H9 (cell line): ENCODE measurements at regions not wholly inside any gene's neighbourhood (a gene's known extent, or its start where the extent isn't known, plus 50 kb on each side); places are given as distances from the start of the nearest gene placed in this dataset.

Source experiments
- DNase-seq: peaks from one replicate; pipeline ENCODE4 v3.0.0-alpha.2; 2017
- H2AFZ ChIP-seq: one replicate; pipeline ENCODE4 v1.6.1; 2013; ENCODE audit warnings: mild to moderate bottlenecking, low read length, control low read depth, moderate library complexity
- H2AK5ac ChIP-seq: 2 replicates; pipeline ENCODE4 v1.6.1; 2013; ENCODE audit warnings: low read length, control low read depth, mixed read lengths; ENCODE audit not compliant: insufficient read length
- H2BK120ac ChIP-seq: one replicate; pipeline ENCODE4 v1.6.1; 2013; ENCODE audit warnings: low read depth, mild to moderate bottlenecking, low read length, control low read depth, inconsistent platforms; ENCODE audit not compliant: poor library complexity, severe bottlenecking
- H2BK12ac ChIP-seq: 2 replicates; pipeline ENCODE4 v1.6.1; 2013; ENCODE audit warnings: low read length, control low read depth, mixed read lengths, low read depth; ENCODE audit not compliant: insufficient read length
- H2BK15ac ChIP-seq: 2 replicates; pipeline ENCODE4 v1.6.1; 2013; ENCODE audit warnings: low read depth, low read length, control low read depth
- H2BK20ac ChIP-seq: one replicate; pipeline ENCODE4 v1.6.1; 2013; ENCODE audit warnings: low read depth, mild to moderate bottlenecking, low read length, control low read depth, inconsistent platforms; ENCODE audit not compliant: poor library complexity, severe bottlenecking
- H2BK5ac ChIP-seq: 2 replicates; pipeline ENCODE4 v1.6.1; 2013; ENCODE audit warnings: low read length, control low read depth, mixed read lengths; ENCODE audit not compliant: insufficient read length
- H3K14ac ChIP-seq: 2 replicates; pipeline ENCODE4 v1.6.1; 2013; ENCODE audit warnings: low read length, control low read depth; ENCODE audit not compliant: insufficient read depth
- H3K18ac ChIP-seq: 2 replicates; pipeline ENCODE4 v1.6.1; 2013; ENCODE audit warnings: low read depth, mild to moderate bottlenecking, mixed read lengths, low read length, control low read depth; ENCODE audit not compliant: insufficient read length
- H3K23ac ChIP-seq: 2 replicates; pipeline ENCODE4 v1.6.1; 2013; ENCODE audit warnings: low read length, control low read depth, mixed read lengths, low read depth; ENCODE audit not compliant: insufficient read length
- H3K23me2 ChIP-seq: 2 replicates; pipeline ENCODE4 v1.6.1; 2013; ENCODE audit warnings: low read depth, mild to moderate bottlenecking, mixed read lengths, low read length, control low read depth; ENCODE audit not compliant: insufficient read length, poor library complexity, severe bottlenecking
- H3K27ac ChIP-seq: 2 replicates; pipeline ENCODE4 v1.5.1; 2013; ENCODE audit warnings: low read length, control low read depth, mixed read lengths, low read depth; ENCODE audit not compliant: insufficient read length
- H3K27me3 ChIP-seq: 2 replicates; pipeline ENCODE4 v1.6.1; 2013; ENCODE audit warnings: low read length, control low read depth, inconsistent platforms; ENCODE audit not compliant: insufficient read depth
- H3K4ac ChIP-seq: 2 replicates; pipeline ENCODE4 v1.6.1; 2013; ENCODE audit warnings: low read depth, mild to moderate bottlenecking, control low read depth, inconsistent platforms, low read length, moderate library complexity
- H3K4me1 ChIP-seq: 2 replicates; pipeline ENCODE4 v1.6.1; 2013; ENCODE audit warnings: low read length, control low read depth, inconsistent platforms; ENCODE audit not compliant: insufficient read depth
- H3K4me2 ChIP-seq: 2 replicates; pipeline ENCODE4 v1.6.1; 2013; ENCODE audit warnings: low read length, control low read depth, mixed read lengths; ENCODE audit not compliant: insufficient read length, insufficient read depth
- H3K56ac ChIP-seq: 2 replicates; pipeline ENCODE4 v1.6.1; 2013; ENCODE audit warnings: low read depth, mild to moderate bottlenecking, mixed read lengths, low read length, control low read depth; ENCODE audit not compliant: insufficient read length
- H3K79me1 ChIP-seq: 2 replicates; pipeline ENCODE4 v1.6.1; 2013; ENCODE audit warnings: low read depth, mild to moderate bottlenecking, moderate library complexity, low read length, control low read depth, inconsistent platforms; ENCODE audit not compliant: insufficient read depth, poor library complexity, severe bottlenecking
- H3K79me2 ChIP-seq: 2 replicates; pipeline ENCODE4 v1.6.1; 2013; ENCODE audit warnings: low read length, control low read depth, inconsistent platforms; ENCODE audit not compliant: insufficient read depth
- H3K9ac ChIP-seq: 2 replicates; pipeline ENCODE4 v1.6.1; 2013; ENCODE audit warnings: low read length, control low read depth, mixed read lengths; ENCODE audit not compliant: insufficient read length; ENCODE audit errors: extremely low read depth
- H3K9me3 ChIP-seq: one replicate; pipeline ENCODE4 v1.6.1; 2013; ENCODE audit warnings: low read depth, low read length, inconsistent platforms; ENCODE audit not compliant: control insufficient read depth
- H3T11ph ChIP-seq: one replicate; pipeline ENCODE4 v1.6.1; 2013; ENCODE audit warnings: mild to moderate bottlenecking, low read length, control low read depth, inconsistent platforms
- H4K20me1 ChIP-seq: one replicate; pipeline ENCODE4 v1.6.1; 2013; ENCODE audit not compliant: control insufficient read depth, insufficient read length, insufficient read depth
- H4K5ac ChIP-seq: 2 replicates; pipeline ENCODE4 v1.6.1; 2013; ENCODE audit warnings: low read depth, mild to moderate bottlenecking, mixed read lengths, low read length, control low read depth; ENCODE audit not compliant: insufficient read length
- H4K8ac ChIP-seq: replicated peaks from 2 replicates; pipeline ENCODE4 v1.6.1; 2013; ENCODE audit warnings: low read length, control low read depth, mixed read lengths, low read depth; ENCODE audit not compliant: insufficient read length
- H4K91ac ChIP-seq: 2 replicates; pipeline ENCODE4 v1.6.1; 2013; ENCODE audit warnings: low read depth, mild to moderate bottlenecking, moderate library complexity, mixed read lengths, low read length, control low read depth; ENCODE audit not compliant: insufficient read length
- H3K27ac Mint-ChIP-seq, 3 experiments: 2 replicates in 2 of 3; 3 replicates in 1 of 3; pipeline ENCODE4 v1.8.0; 2020 to 2021; ENCODE audit warnings: mixed read lengths in 3 of 3, mild to moderate bottlenecking in 1 of 3, moderate library complexity in 1 of 3
- H3K27me3 Mint-ChIP-seq: 2 replicates; pipeline ENCODE4 v1.8.0; 2021; ENCODE audit warnings: low read depth, mild to moderate bottlenecking, moderate library complexity, mixed read lengths
- H3K36me3 Mint-ChIP-seq, 3 experiments: 2 replicates in 2 of 3; 3 replicates in 1 of 3; pipeline ENCODE4 v1.8.0; 2020 to 2021; ENCODE audit warnings: low read depth in 3 of 3, mixed read lengths in 3 of 3; ENCODE audit not compliant: insufficient read depth in 1 of 3
- H3K4me1 Mint-ChIP-seq, 2 experiments: 2 replicates each; pipeline ENCODE4 v1.8.0; 2020; ENCODE audit warnings: mixed read lengths in 2 of 2
- H3K4me3 Mint-ChIP-seq, 2 experiments: 2 replicates in 1 of 2; 3 replicates in 1 of 2; pipeline ENCODE4 v1.8.0; 2020 to 2021; ENCODE audit warnings: mild to moderate bottlenecking in 2 of 2, mixed read lengths in 2 of 2, moderate library complexity in 1 of 2
- H3K9me3 Mint-ChIP-seq, 2 experiments: 2 replicates in 1 of 2; 3 replicates in 1 of 2; pipeline ENCODE4 v1.8.0; 2020; ENCODE audit warnings: mild to moderate bottlenecking in 2 of 2, mixed read lengths in 2 of 2, moderate library complexity in 1 of 2
- CTCF ChIP-seq: fragments of 200-600 bp; sonication (generic); conservative IDR thresholded peaks from 3 replicates; pipeline ENCODE4 v1.8.0; 2021; ENCODE audit warnings: antibody characterized with exemption, mild to moderate bottlenecking
- WGBS: extraction: QIAGEN DNeasy Blood & Tissue Kit; methylation state at CpG from one replicate; pipeline ENCODE4 v1.1.7; 2013; ENCODE audit warnings: missing lambda C conversion rate, low lambda C conversion rate, mixed read lengths; ENCODE audit not compliant: insufficient read length; ENCODE audit errors: extremely low coverage; 5-methylcytosine and 5-hydroxymethylcytosine counted together

DNA sequence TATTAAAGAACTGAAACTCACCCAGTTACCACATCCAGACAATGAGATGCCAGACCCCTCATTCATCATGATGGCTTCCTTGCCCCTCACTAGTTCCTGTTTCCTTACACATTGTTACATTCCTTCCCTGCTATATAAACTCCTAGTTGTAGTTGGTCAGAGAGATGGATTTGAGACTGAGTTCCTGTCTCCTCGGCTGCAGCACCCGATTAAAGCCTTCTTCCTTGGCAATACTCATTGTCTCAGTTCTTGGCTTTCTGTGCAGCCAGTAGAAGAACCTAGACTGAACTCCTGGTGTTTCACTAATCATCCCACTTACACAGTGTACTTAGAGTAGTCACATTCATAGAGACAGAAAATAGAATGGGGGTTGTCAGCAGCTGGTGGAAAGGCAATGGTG is 324.7 kb downstream of the TRIML1 start:
- no peaks in the 10 kb centered on the region for H3K27me3 ChIP-seq
- H4K8ac ChIP-seq = no peak overlapping the region
- no peak overlapping the region for H3K14ac ChIP-seq
- Mint-ChIP-seq H3K4me3 (no peak overlapping the region), H3K27me3 (no peaks in the 10 kb centered on the region), H3K27ac (no peak overlapping the region), H3K36me3 (peaks cover 5 to 18% (median 14%) of the 10 kb centered on the region in 3 experiments), H3K4me1 (no peaks in the 10 kb centered on the region), H3K9me3 (peaks cover 14 to 24% of the 10 kb centered on the region in 2 experiments)
- H2BK120ac ChIP-seq = no peak overlapping the region
- no peak overlapping the region for H3K4me2 ChIP-seq
- H3K23ac ChIP-seq = no peak overlapping the region
- no peak overlapping the region for H4K91ac ChIP-seq
- no peaks in the 10 kb centered on the region for H3K79me1 ChIP-seq
- H3K9ac ChIP-seq = no peak overlapping the region
- no peak overlapping the region for H3T11ph ChIP-seq
- H3K4me1 ChIP-seq = no peaks in the 10 kb centered on the region
- no peak overlapping the region for H4K5ac ChIP-seq
- H2AFZ ChIP-seq = no peak overlapping the region
- H3K23me2 ChIP-seq = no peaks in the 10 kb centered on the region
- no peak overlapping the region for H3K27ac ChIP-seq
- no peaks in the 10 kb centered on the region for H4K20me1 ChIP-seq
- WGBS = no CpG with 5 or more reads among the region's 2 CpGs
- H3K4ac ChIP-seq = no peak overlapping the region
- TF ChIP-seq CTCF = no peak
- H2BK12ac ChIP-seq = no peak overlapping the region
- H2AK5ac ChIP-seq = no peak overlapping the region
- H2BK5ac ChIP-seq = no peak overlapping the region
- H2BK20ac ChIP-seq = no peak overlapping the region
- H3K56ac ChIP-seq = no peak overlapping the region
- H3K9me3 ChIP-seq = no peaks in the 10 kb centered on the region
- no peak overlapping the region for H3K18ac ChIP-seq
- no peak for DNase-seq
- no peak overlapping the region for H2BK15ac ChIP-seq
- no peaks in the 10 kb centered on the region for H3K79me2 ChIP-seq
